ENCODE measurements at regions not wholly inside any gene's neighbourhood (a gene's known extent, or its start where the extent isn't known, plus 50 kb on each side); places are given as distances from the start of the nearest gene placed in this dataset.
A peak's percentile ranks its signal among the peaks of the same experiment; 100 is the strongest.
"Not testable (repeated sequence)": the region's sequence is repeated elsewhere in the genome, so short reads cannot be mapped to it uniquely, and the experiment has no call there.

DNA sequence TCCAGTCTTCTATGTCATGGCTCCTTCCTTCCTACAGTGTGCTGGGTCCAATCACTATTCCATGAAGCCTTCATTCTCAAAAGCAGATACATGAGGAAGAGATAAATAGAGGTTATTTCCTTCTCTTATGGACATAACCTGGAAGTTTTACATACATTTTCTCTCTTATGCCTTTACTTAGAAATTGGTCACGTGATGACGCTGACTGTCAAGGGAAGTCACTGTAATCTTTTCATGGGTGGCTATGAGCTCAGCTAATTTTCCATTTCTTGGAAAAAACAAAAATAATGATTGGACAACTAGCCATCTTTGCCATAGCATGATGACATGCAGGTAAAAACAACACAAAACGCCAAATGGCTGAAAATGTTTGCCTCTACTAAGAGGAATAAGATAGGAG is 151.6 kb upstream of the PRSS16 start:
- DNase-seq (ENCODE audit: extremely low read depth in 1 of 2, low read depth in 1 of 2) = no peak

DNA sequence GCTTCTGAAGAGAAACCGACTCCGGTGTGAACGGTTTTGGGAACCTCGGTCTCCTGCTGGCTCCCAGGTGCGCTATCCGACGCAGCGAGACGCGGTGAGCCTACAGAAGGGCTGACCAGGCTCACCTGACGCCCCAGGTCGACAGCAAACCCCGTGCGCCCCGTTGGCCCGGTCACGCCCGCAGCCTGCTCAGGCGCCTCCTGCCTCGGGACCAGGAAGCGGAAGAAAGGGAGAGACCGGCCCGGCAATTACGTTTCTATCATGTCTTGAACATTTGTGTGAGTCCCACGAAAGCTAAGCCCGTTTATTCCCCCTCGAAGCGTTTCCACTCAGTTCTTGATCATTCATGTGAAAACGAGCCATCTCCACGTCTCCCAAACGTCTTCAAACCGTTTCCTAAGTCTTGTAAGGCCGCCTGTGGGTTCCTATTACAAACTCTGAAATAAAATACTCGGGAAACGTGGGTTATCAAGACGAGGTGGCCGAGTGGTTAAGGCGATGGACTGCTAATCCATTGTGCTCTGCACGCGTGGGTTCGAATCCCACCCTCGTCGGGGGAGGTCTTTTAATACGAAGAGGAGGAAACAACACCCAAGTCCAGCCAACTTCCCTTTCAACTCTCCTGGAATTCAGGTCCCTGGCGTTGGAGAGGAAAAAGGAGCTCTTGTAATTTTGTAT is 150.5 kb upstream of the PRSS16 start:
- DNase-seq (ENCODE audit: extremely low read depth in 1 of 2, low read depth in 1 of 2) = no peak

DNA sequence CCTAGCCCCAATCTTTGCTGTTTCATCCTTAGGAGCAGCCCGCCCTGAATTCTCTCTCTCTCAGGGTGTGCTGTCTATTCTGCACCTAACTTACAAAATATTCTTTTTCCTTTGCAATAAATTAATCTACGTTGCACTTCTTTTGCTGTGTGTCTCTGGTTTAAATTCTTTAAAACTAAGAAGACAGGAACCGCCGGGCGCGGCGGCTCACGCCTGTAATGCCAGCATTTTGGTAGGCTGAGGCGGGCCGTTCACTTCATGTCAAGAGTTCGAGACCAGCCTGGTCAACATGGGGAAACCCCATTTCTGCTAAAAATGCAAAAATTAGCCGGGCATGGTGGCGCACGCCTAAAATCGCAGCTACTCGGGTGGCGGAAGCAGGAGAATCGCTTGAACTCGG is 148.5 kb upstream of the PRSS16 start:
- DNase-seq (ENCODE audit: extremely low read depth in 1 of 2, low read depth in 1 of 2) = no peak

DNA sequence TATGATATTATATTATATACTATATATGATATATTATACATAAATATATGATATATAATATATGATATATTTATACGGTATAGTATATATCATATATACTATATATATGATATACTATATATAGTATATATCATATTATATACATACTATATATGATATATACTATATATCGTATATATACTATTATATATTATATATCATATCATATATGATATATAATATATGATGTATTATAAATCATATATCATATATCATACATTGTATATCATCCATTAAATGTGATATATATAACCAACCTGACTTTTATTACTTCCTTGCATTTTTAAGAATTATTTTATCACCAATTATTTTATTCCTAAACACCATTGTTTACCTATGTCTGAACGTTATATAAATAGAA is 146.6 kb upstream of the PRSS16 start:
- no peak for DNase-seq (ENCODE audit: extremely low read depth in 1 of 2, low read depth in 1 of 2)

DNA sequence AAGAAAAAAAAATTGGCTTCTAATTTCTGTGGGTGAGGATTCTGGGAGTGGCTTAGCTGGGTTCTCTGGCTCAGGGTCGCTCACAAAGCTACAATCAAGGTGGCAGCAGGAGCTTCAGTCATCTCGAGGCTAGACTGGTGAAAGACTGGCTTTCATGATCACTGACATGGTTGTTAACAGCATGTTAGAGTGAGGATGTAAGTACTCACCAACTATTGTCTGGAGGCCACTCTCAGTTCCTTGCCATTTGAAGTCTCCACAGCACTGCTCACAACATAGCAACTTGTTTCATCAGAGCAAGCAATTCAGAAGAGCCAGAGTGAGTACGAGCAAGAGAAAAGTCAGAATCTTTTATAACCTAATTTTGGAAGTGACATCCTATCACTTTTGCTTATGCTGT is 145.7 kb upstream of the PRSS16 start:
- DNase-seq (ENCODE audit: extremely low read depth in 1 of 2, low read depth in 1 of 2) = no peak

DNA sequence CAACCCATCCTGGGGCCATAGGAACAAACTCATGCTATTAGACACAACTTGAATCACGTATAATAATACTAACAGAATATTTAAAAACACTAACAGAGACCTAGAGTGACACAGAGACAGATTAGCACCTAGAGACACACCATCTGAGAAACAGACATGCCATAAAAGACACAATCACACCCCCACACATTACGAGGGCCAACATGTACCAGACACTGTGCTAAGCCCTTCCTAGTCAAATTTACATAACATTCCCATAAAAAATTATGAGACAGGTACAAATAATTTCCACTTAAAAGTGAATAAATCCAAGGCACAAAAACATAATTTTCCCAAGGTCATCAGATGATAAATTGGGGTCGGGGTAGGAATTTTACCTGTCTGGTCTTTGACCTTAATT is 141.1 kb upstream of the PRSS16 start:
- no peak for DNase-seq (ENCODE audit: extremely low read depth in 1 of 2, low read depth in 1 of 2)

DNA sequence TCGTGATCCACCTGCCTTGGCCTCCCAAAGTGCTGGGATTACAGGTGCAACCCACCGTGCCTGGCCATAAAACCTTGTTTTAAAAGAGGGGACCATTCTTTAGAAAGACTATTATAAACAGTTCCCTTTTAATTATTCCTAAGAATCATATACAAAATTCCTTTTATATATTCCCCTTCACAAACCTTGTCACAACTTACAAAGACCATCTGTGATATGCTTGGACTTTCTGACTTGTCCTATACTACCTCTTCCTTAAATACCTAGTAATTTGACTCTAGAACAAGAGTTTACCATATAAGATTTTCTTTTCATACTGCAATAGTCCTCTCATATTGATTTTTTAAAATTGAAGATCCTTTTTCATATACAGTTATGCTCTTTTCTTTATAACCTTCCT is 135.8 kb upstream of the PRSS16 start:
- no peak for DNase-seq (ENCODE audit: extremely low read depth in 1 of 2, low read depth in 1 of 2)

DNA sequence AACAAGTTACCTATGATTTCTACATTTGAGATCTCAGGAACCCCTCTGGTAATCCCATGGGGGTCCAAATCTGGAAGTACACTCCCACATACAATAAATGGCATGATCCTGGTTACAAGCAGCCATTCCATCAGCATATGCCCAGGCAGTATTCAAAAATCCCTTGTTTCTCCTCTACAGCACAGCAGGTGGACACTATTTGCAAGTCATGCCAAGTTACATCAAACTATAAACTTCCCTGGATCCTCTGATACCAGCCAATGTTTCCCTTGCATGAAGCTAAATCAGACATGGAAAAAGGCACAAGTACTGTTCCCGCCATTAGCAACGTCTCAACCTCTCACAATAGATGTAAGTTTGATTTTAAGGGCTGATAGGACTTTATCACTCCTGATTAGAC is 134.5 kb upstream of the PRSS16 start:
- no peak for DNase-seq (ENCODE audit: extremely low read depth in 1 of 2, low read depth in 1 of 2)

DNA sequence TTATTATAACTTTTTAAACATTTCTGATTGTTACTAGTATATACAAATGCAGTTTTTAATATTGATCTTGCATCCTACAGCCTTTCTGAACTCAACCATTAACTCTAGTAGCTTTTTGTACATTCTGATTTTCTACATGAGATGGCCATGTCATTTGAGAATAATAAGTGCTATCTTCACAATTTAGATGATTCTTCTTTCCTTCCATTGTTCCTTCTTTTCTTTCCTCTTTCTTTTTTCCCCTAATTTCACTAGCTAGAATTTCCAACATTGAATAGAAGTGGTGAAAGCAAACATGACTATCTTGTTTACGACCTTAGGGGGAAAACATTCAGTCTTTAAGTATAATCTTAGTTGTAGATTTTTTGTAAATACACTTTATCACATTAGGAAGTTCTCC is 128.2 kb upstream of the PRSS16 start:
- DNase-seq (ENCODE audit: extremely low read depth in 1 of 2, low read depth in 1 of 2) = no peak

DNA sequence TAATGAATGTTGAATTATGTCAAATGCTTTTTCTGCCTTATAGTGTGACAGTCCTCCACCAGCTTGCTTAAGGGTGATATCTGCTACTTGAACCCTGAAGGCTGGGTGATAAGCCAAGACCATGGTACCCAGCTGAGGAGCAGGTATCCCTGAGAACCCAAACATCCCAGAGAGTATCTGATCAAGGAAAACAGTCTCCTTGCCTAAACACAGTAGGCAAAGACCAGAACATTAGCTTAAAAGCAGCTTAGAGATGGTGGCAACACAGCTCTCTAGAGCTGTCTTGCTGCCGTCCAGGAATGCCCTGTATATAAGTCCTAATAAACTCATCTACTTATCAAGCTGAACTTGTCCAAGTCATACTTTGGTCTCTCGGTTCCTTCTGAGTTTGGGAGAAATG is 127.7 kb upstream of the PRSS16 start:
- no peak for DNase-seq (ENCODE audit: extremely low read depth in 1 of 2, low read depth in 1 of 2)

DNA sequence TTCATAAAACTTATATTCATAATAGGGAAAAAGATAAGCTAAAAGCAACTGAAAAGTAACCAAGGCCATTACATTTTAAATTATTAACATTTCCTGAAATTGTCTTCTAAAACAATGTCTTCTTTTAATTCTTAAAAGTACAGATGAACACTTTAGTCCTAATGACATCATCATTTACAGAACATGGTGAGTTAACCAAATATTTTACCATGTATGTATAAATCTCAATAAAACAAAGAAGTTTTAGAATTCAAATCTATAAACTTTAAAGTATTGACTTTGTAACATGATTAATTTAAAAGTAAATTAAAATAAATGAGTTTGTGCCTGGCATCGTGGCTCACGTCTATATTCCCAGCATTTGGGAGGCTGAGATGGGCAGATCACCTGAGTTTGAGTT is 125.9 kb upstream of the PRSS16 start:
- DNase-seq (ENCODE audit: extremely low read depth in 1 of 2, low read depth in 1 of 2) = no peak

DNA sequence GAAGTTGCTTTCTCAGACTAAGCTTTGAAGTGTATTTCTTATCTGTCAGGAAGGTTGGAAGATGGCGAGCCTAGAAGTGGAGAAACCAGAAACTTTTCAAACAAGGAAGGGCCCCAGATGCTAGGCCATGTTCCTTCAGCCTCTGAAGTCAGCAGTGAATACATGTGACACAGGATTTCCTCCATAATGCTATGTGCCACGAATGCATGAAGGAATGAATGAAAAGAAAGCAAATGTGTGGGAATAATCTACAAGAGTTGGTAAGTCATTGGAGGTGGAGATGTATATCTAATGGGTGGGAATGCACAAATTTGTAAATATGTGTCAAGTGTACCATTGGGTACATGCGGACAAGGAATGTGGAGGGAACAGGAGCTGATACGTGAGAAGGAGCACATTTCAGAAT is 123.2 kb upstream of the PRSS16 start:
- no peak for DNase-seq (ENCODE audit: extremely low read depth in 1 of 2, low read depth in 1 of 2)

DNA sequence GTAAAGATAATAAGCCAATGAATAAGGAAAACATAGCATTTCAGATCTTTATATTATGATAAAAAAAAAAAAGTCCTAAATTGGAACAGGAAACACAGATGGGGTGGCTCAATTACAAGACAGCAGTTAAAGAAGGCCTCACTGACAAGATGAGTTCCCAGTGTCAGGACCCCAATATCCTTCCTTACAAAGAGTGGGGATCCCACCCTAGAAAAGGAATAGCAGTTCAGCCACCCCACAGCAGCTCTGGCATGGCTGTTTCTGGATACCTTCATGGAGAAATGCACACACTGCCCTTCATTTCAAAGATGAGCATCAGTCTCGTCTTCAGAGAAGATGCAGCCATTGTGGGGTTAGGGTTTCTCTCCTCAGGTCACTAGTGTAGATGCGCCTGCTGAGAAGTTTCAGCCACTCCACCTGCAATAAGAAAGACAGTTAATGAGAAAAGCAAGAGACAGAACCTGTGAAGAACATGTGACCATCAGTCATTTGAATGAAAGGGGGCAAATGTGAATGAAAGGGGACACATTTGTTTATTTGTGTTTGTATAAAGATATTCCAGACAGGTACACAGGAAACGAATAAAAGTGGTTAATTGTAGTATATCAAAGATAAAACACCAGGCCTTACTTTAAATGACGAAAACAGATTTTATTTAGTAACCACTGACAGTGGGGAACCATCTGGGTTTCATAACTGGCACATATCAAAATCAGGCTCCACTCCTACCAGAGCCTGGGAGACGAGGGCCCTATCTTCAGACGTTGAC is 121.3 kb upstream of the PRSS16 start:
- no peak for DNase-seq (ENCODE audit: extremely low read depth in 1 of 2, low read depth in 1 of 2)

DNA sequence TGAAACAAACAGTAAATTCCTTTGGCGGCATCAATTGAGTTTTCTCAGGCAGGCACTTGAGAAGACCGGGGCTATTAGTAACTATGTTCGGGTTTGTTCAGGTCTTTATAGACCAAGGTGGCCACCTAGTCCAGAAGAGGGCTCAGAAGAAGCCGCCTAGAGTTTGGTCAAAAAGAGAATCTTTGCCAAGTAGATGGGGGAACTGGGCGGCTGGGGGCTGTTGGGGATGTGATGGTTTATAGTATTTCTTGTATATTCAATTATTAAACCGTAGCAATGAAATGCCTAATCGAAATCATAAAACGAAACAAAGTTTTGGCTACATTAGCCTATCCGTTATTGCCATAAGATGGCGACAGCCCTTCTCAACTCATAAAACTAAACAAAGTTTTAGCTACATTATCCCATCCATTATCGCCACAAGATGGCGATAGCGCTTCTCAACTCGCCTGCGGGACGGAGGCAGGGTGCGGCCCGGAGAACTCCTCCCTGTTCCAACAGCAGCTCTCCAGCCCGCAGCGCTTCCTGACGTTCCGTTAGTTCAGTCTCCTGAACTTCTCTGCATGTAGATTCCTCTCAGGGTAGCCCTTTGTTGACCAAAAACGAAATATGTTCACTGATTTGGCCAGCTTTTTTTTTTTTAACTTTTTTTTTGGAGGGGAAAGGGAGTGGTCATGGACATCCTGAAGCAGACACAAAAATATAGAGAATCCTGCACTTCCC is 120.5 kb upstream of the PRSS16 start:
- peak; percentile 58 to 64 for DNase-seq (ENCODE audit: extremely low read depth in 1 of 2, low read depth in 1 of 2)

DNA sequence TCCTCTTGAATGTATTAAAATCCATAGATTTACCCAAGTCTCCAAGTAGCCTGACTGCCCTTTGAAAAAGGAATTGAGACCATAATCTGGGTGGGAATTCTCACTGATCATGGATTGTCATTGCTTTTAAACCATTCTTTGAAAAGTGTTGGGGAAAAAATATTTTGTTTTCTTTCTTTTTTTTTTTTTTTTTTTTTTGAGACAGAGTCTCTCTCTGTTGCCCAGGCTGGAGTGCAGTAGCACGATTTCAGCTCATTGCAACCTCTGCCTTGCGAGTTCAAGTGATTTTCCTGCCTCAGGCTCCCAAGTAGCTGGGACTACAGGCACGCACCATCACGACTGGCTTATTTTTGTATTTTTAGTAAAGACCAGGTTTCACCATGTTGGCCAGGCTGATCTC is 119.6 kb upstream of the PRSS16 start:
- DNase-seq (ENCODE audit: extremely low read depth in 1 of 2, low read depth in 1 of 2) = not testable (repeated sequence)

DNA sequence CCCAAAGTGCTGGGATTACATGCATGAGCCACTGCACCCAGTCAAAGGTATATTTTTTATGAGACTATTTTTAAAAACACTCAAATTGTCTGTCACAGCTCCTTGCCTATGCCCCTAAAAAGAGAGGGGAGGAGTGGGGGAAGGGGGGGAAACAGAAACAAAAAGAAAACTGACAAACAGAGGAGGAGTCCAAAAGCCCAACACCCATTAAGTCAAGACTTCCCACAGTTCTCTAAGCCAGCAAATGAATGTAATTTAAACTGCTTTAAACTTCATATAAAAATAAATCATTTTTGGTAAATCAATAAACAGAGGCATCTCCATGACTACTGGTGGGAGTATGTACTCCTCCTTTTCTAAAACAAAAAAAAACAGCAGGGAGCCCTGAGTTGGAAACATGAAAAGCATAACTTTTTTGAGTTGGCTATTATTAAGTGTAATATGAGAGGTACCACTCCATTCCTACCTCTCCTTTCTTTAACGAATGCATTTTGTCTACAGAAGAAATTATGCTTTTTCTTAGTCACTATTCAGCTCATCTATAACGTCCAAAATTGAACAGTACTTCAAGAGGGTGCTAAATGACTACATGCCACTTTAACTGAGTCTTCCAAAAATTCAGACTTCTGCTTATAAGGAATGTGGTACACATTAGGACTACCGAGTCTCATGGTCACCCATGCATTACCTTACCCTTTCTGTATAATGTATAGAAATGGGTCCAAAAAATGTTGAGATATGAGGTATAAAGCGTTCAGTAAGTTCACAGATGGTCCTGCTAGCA is 119.0 kb upstream of the PRSS16 start:
- no peak for DNase-seq (ENCODE audit: extremely low read depth in 1 of 2, low read depth in 1 of 2)

DNA sequence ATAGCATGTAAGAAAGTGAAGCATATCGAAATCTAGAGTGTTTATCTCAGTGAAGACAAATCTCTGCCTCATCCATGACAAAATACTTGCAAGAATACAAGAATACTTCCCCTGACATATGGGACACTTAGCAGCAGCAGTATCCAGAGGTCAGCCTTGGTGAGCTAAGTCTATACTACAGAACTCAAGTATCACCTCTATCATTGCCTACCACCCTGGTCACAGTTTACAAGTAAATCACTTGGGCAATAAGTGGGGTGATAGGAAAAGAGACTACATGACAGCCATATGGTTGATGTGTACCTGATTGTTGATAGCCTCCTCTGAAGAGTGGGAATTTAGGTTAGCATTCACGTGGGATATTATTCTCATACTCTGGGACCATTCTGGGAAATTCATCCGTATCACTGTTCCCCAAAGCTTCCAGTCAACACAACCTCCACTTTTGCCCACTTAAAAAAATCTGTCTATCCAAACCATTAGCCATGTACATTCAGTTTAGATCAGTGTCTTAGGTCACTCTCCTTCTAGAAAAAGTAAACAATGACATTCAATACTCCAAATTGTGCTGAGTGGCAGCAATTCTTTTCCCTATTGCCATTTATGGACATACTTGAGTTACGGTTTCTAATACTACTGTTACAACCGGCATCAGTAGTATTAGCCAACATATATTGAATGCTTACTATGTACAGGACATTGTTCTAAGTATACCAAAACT is 118.2 kb upstream of the PRSS16 start:
- DNase-seq (ENCODE audit: extremely low read depth in 1 of 2, low read depth in 1 of 2) = no peak

DNA sequence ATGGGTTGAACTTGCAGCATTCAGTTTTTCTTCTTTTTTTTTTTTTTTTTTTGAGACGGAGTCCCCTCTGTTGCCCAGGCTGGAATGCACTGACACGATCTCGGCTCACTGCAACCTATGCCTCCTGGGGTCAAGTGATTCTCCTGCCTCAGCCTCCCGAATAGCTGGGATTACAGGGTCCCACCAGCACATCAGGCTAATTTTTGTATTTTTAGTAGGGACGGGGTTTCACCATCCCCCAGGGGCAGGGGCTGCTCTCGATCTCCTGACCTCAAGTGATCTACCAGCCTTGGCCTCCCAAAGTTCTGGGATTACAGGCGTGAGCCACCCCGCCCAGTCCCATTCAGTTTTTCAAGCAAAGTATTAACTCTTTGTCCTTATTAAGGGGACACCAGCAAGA is 117.6 kb upstream of the PRSS16 start:
- no peak for DNase-seq (ENCODE audit: extremely low read depth in 1 of 2, low read depth in 1 of 2)

DNA sequence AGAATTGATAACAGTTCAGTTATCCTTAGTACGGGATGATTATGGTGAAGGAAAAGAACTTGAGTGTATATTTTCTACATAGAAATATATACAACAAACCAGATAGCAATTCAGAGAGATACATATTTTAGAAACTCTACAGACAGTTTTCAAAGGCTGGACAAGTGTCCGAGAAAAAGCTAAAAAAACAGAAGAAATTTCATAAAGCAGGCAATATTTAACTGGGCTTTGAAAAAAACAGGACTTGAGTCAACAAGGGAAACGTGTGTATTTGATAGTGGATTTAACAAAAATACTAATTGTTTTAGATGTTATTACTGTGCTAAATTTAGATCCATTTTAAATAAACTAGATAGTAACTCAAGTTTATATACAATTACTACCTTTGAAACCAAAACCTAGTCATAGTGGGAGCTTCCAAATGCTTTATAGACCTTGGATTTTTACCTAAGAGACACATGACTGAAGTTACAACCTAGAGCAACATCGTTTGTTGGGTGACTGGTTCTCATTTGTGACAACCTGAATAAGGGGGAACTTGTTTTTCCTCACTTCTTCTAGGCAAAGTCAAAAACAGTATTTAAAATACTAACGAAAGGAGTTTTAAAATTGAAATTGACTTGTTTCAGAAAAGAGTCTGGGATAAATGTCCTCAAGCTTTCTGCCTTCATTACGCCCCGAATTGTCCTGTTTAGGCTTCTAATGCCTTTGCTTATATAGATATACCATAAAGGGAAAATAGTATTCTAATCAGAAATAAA is 116.7 kb upstream of the PRSS16 start:
- no peak for DNase-seq (ENCODE audit: extremely low read depth in 1 of 2, low read depth in 1 of 2)

DNA sequence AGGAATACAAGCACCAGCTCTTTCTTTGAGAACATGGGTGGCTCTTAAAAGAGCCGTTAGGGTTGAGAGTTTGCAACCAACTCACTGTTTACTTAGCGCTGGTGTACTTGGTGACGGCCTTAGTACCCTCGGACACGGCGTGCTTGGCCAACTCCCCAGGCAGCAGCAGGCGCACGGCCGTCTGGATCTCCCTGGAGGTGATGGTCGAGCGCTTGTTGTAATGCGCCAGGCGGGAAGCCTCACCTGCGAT is 115.3 kb upstream of the PRSS16 start:
- not testable (repeated sequence) for DNase-seq (ENCODE audit: extremely low read depth in 1 of 2, low read depth in 1 of 2)
